GM12878 (cell line): ENCODE measurements at regions not wholly inside any gene's neighbourhood (a gene's known extent, or its start where the extent isn't known, plus 50 kb on each side); places are given as distances from the start of the nearest gene placed in this dataset.

Experiments
- CHD2 ChIP-seq: IDR thresholded peaks from 2 replicates; pipeline ENCODE4 v1.6.1; 2011; ENCODE audit warnings: low read depth, low read length, improper control_type of control experiment, borderline replicate concordance
- CREM ChIP-seq: IDR thresholded peaks from 2 replicates; pipeline ENCODE4 v1.6.1; 2014; ENCODE audit warnings: antibody characterized with exemption, low read depth
- CTCF ChIP-seq, 3 experiments: IDR thresholded peaks in 2 of 3; conservative IDR thresholded peaks in 1 of 3; 2 replicates each; pipeline ENCODE4 v1.5.1; 2011; ENCODE audit warnings: low read depth in 3 of 3, low read length in 3 of 3, mild to moderate bottlenecking in 3 of 3, control low read depth in 2 of 3, moderate library complexity in 2 of 3, inconsistent platforms in 1 of 3, mixed read lengths in 1 of 3; ENCODE audit not compliant: control insufficient read depth in 2 of 3, insufficient read depth in 1 of 3; ENCODE audit errors: extremely low read depth in 1 of 3
- SP1 ChIP-seq: IDR thresholded peaks from one replicate; pipeline ENCODE4 v1.6.1; 2011; ENCODE audit warnings: low read depth, low read length
- STAT3 ChIP-seq: IDR thresholded peaks from 2 replicates; pipeline ENCODE4 v1.6.1; 2011; ENCODE audit warnings: low read depth, low read length, improper control_type of control experiment
- TF ChIP-seq, protein P1 (sequence below): IDR thresholded peaks from 2 replicates; pipeline ENCODE4 v1.6.1; 2011; ENCODE audit warnings: borderline replicate concordance, low read depth, mild to moderate bottlenecking, moderate library complexity, mixed read lengths, low read length; ENCODE audit not compliant: insufficient read depth; ENCODE audit errors: extremely low read length

DNA sequence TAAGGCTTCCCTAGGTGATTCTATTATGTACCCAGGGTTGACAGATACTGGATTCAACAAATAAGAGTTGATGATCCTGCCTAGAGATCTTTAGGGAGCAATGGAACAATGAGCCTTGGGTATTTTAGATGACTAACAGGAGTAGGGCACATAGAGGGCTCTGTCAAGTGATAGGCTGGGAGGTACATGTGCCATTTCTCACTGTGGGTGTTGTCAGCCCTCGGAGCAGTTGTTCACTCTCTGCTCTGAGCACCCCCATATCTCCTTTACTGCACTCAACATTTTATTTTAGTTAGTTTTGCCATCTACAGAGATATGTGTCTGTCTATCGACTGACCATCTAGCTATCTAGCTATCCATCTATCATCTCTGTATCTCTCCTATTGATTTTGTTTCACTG is 950.6 kb downstream of the TYW1 start:
- TF ChIP-seq CHD2 (no peak), STAT3 (no peak), CTCF (IDR thresholded peaks at IDR 0.05 in 2 of 3, conservative IDR thresholded peaks at IDR 0.05 in 1 of 3; ENCODE audit: control insufficient read depth in 2 of 3, extremely low read depth in 1 of 3, insufficient read depth in 1 of 3, low read depth in 3 of 3, low read length in 3 of 3) (no peak), SP1 (no peak), CREM (no peak)
- TF ChIP-seq, protein P1, sequence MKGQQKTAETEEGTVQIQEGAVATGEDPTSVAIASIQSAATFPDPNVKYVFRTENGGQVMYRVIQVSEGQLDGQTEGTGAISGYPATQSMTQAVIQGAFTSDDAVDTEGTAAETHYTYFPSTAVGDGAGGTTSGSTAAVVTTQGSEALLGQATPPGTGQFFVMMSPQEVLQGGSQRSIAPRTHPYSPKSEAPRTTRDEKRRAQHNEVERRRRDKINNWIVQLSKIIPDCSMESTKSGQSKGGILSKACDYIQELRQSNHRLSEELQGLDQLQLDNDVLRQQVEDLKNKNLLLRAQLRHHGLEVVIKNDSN, result no peak
